Stimulated activated CD8-positive, alpha-beta memory T cell treated with anti-CD3 and anti-CD28 coated beads, Interleukin-7, amount 100 ng/mL, for 1 hour (primary cell): ENCODE measurements at regions not wholly inside any gene's neighbourhood (a gene's known extent, or its start where the extent isn't known, plus 50 kb on each side); places are given as distances from the start of the nearest gene placed in this dataset.

Experiments
- DNase-seq, 2 donors: peaks; one replicate each; pipeline ENCODE4 v3.0.0-alpha.2; 2020; ENCODE audit warnings: low read depth in 2 of 2

DNA sequence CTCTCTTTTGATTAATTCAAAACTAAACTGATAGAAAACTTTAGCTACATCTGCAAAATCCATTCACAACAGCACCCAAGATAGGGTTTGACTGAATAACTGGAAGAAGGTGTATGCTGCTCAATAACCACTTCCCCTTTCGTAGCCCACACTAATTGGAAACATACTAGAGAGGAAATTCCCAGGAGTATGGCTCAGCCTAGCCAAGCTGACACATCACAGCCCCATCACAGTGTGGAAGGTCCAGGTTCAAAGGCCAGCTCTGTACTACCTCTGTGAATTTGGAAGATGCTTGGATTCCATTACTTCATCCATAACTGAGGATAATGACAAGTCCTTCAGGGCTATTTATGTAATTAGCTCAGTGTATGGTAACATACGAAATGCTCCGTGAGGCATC lies 185.4 kb downstream of the FBXO15 start:
- DNase-seq: no peak

DNA sequence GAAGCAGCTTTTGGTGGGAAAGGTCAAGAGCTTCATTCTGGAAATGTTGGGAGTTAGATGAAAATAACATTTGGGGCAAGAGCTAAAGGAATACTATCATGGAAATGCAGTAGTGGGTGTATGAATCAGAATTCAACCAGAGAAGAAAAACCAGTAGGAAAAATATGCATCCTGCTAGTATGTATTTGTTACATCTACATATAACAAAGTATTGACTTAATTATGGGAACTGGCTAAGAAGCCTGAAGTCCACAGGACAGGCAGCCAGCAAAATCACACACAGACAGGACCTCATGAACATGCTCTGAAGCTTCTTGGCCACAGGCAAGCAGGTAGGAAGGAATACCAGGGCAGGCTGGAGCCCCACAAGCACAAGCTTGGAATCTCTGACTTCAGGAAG lies 185.8 kb downstream of the FBXO15 start:
- DNase-seq: no peak

DNA sequence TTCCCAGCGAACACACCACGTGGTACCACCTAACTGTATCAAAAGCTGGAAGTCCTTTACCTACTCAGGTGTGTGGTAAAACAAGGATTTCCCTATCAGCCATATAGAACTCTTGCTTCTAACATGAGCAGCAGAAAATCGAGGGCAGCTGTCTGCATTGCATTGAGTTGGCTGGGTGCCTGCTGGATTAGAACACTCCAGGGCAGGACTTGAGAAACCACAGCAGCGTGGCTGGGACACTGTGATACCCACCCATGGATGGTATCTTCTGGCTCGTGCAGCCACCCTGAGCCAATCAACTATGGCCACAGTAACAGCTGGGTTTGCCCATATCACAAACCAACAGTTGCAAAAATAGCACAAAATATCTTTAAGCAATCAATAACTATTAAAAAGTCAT lies 188.3 kb downstream of the FBXO15 start:
- DNase-seq: no peak

DNA sequence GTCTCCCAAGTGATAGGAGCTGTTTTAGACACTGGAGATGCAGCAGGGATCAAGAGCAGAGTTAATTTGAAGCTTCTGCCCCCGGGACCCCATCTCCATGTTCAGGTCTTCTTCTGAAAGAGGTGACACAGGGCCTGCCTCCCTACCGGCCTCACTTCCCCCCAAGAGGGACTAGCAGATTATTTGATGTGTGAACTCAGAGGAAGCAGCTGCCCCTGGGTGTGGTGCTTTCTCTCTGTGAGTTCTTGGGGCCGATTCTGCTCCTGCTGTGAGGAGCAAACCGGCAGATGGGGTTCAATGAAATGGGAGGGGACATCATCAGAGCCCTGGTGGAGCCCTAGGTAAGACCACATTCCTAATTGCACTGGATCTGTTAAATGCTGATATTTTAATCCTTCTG lies 193.4 kb downstream of the FBXO15 start:
- DNase-seq: no peak

DNA sequence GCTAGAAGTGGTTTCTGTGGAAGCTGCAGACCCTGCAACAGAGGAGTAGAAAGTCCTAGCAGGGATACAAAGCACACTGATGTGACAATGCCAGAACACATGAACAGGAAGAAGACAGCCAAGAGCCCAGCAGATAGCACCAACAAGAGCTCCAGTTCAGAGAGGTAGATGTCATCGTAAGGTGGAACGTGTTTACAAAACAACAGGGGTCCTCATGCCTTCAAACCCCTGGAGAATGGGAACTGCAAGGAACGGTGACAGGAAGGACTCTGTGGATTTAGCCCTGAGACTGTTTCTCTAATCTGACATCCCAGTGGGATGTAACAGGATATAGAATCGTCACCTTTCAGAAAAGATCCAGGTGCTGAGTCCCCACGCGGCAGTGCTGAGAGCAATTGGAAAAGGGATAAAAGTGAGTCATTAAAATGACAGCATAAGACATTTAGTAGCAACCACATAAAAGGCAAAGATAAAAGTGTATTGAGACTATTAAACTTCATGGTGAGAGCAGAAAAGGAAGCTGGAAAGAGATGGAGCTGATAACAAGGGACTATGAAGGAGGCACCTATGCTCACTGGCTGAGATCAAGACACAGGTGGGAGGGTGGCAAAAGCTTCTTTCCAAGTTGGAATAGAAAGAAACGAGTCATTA lies 195.2 kb downstream of the FBXO15 start:
- no peak for DNase-seq

DNA sequence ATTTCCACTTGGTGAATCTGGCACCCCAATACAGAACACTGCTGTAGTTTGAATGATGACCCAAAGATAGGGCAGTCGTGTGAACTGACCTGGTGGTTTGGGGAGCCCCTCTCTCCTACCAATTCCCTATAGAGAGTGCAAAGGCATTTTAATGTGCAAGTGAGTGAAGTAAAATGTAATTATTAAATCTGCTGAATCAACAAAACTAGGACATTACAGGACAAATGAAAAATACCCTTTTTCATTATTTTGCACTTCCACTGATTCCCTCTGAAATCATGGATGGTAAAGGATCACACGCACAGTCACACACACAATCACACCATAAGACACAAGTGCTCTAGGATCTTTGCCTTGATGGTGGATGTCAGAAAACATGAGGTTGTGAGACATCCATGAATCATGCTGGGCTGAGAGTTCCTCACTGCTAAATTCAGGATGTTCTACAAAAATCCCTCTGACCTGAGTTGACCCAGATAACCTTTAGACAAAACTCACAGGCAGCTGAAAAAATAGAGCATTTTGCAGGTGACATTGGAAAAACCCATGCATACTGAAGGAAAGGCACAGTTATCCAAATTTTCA lies 197.4 kb downstream of the FBXO15 start:
- no peak for DNase-seq

DNA sequence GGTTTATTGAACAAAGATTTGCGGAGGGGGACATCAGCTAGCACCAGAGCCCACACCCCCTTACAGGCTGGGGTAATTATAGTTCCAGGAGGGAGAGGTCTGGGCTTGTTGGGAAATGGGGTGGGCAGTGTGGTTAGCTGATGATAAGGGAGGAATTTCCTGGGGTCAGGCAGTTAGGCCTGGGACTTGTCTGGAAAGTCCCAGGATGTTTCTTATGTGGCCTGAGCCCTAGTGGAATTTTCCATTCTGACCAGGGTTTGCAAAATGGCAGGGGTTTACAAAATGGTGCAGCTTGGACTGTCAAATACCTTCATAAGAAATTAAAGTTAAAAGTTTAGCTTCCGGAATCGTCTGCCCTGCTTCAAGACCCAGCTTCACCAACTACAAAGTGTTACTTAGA lies 199.1 kb downstream of the FBXO15 start:
- DNase-seq: no peak

DNA sequence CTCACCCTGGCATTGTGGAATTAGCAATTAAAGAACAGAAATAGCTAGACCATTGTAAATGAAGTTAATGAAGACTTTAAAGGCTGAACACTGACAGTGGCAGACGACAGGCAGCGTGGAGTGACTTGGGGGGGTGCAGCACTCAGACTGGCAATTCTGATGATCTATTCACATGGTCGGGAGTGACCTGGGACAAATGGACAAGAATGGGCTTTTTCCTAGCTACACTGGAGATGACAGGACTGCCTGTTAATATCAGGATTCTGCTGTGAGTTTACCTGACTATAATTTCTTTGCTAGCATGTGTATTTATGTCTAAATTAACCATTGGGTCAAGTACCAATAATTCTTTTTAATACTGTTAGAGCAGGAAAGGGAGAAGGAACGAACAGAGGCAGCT lies 199.6 kb downstream of the FBXO15 start:
- DNase-seq: no peak

DNA sequence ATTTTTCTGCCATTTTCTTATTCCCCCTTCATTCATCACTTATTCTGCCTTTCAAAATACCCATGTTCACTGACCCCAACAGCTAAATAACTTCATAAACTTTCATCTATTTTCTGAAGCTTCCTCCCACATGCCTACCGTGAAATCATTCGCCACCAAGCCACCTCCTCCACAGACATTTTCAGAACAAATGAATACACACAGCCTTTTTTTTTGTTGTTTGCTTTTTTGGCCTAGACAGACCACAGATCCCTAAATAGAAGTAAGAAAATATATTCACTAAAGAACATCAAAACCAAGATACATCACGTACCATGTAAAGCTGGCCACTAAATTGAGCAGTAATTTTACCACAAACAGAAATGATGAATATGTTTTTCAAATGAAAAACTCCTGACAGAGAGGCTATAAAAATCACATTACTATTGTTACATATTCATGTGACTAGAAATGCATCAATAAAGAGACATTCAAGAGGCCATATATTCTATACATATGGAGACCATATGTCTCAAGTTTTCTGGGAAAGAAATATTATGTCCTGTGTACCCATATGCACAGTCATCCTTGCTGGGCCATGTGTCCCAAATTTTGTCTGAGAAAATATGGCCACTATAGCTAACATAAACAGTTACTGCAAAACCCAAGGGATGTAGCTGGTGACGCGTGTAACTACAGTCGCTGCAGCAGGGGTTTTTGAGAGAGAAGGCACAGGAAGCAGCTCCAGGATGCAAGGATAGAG lies 200.3 kb downstream of the FBXO15 start:
- no peak for DNase-seq

DNA sequence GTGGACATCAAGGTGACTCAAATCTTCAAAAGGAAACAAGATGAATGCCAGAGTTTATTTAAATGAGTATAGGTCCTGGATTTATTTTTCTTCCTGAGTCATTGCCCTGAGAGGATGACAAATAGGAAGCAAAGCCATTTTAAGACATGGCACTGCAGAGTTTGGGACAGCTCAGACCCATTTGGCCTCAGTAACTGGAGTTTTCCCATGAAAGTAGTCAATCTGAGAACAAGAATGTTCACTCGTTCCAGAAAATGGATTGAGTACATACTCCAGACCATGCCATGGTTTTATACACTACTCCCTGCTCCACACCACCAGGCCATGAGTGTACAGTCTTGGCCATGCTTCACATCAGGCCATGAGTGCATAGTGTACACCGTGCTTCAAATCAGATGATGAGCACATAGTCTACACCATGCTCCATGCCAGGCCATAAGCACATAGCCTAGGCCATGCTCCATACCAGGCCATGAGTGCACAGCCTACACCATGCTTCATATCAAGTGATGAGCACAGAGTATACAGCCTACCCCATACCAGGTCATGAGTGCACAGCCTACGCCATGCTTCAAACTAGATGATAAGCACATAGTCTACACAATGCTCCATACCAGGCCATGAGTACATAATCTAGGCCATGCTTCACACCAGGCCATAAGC lies 202.4 kb downstream of the FBXO15 start:
- no peak for DNase-seq

DNA sequence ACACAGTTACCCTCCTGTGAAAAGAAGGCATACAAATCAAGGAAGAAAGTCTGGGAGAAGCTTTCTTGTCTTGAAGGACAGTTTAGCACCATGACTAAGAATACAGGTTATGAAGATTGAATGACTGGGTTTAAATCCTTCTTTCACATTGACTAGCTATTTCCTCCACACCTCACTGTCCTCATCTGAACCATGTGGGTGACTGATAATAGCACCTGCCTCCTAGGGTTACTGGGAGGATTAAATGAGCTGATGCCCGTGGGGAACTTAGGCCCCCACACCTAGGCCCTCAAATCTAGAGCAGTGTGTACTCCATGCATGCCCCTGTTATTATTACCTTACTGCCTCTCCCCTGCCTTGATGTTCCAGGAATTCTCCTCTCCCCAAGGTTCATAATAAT lies 202.9 kb downstream of the FBXO15 start:
- no peak for DNase-seq

DNA sequence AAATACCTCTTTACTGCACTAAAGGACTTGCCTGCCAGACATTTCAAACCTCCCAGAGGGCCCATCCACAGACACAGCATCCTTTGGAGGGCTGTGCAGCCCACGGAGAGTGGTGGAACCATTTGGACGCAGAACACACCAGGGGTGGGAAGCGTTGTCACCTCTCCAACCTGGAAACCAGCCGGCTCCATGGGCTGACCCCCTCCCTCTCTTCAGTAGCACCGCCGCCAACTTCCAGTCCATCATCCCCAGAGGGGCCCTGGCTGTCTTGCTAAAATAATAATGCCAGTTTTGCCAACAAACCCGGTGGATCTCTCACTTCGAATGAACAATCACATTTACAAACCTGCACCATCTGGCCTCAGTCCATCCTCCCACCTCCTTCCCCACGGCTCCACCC lies 203.9 kb downstream of the FBXO15 start:
- DNase-seq: no peak

DNA sequence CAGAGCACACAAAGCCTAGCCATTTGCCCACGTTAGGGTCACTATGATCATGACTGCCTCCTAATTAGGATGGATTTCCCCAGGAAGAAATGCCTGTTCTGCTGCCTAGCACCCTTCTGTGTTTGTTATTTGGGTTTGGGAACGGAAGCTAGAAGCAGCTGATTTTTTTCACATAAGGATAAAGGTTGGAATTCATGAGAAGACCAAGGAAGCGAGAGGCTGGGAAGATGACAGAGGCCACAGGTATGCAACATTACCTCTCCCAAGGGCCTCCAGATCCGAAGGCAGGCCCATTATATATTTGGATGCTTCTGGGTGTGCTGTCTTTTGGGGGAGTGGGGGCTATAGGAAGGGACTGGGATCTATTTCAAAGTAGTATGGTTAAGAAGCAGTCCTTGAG lies 204.7 kb downstream of the FBXO15 start:
- no peak for DNase-seq

DNA sequence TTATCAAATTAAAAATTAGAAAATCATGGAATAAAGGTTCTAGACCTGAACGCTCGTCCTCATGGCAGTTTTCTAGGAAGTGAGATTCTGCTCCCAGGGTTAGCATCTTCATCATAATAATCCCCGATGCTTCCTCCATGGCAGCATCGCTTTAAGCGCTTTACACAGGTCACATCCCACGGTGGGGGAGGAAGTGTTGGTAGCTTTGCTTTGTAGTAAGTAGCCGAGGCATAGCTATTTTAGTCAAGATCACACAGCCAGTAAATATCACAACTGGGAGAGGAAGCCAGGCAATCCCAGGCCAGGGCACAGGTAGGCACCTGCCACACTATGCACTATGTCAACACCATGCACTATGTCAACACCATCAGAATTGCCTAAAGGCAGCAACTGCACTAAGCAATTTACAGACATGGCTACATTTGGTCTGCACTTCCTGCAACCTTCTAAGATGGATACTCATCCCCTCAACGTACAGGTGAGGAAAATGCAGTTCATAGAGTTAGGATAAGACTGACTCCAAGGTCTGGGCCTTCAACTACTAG lies 205.5 kb downstream of the FBXO15 start:
- DNase-seq: no peak

DNA sequence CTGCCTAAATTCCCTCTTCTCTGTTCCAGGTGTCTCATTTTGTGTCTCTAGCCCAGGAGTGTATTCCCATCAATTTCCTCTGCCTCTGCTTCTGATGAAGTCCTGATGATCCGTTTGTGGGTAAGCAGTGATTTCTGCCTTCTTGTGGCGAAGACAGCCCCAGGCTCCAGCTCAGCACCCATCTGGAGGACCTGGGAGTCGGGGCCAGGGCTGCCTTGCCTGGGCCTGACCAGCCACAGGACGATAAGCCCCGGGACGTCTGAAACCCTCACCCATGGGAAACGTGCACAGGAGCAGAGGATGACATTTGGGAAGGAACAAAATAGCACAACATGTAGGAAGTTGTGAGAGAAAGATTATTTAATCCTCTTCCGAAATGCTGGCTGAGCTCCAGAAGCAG lies 206.9 kb downstream of the FBXO15 start:
- no peak for DNase-seq

DNA sequence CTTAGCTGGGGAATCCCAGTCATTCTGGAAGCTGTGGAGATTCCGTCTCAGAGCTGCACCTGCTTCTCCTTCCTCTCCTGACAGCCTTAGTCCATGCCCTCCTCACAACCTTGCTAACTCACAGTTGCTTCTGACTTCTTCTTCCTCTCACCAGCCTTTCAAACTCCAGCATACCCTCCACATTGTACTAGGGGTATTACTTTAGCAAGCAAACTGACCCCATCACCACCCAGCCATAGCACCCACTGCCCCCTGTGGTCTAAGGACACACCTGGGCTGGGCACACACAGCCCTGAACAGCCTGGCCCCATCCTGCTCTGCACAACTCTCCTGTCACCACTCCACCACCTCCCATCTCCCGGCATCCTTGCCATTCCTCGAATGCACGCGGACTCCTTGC lies 208.2 kb downstream of the FBXO15 start:
- DNase-seq: no peak

DNA sequence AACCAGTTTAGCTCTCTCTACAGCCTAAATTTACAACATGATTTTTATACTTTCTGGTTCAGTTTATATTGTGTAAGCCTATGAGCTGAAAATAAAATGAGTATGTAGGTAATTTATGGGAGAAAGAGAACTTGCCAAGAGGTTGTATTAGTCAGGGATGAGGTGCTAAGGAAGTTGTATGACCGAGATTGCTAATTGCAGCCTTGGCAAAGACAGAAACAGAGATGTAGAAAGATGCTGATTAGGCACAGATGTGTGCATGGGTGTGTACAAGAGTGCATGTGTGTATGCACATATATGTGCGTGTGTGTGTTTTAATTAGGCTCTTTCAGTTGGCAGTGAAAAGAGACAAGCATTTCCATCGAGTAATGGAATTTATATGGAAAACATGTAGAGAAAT lies 213.9 kb downstream of the FBXO15 start:
- DNase-seq: no peak

DNA sequence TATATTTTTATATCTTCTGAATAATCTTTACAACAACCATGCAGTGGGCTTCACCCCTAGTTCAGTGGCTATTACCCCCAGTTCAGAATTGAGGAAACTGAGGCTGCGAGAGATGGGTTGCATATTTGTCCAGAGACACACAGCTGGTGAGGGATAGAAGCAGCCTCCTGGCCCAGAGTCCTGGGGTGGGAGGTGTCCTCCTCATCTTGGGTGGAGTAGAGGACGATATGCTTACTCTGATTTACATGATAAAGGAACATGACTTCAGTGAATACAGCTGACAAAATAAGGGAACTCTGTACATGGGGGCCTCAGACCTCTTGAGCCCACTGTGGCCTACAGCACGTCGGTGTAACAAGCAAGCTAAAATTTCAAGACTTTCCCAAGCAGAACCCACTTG lies 214.7 kb downstream of the FBXO15 start:
- DNase-seq: no peak

DNA sequence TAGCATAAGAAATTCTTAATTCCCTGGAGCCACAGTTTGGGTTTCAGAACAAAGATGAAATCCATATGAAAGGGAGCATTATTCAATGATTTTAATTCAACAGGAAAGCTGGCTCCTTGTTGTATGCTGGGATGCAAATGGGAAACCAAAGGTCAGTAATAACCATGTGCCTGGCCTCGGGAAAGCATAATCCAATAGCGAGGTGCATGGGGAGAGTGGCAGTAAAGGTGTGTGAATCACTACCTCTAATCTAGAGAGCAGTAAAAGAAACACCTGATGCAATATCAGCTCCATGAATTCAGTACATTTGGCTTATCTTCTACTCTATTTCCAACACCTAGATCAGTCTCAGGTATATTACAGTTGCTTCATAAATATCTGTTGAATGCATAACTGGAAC lies 220.1 kb downstream of the FBXO15 start:
- DNase-seq: no peak

DNA sequence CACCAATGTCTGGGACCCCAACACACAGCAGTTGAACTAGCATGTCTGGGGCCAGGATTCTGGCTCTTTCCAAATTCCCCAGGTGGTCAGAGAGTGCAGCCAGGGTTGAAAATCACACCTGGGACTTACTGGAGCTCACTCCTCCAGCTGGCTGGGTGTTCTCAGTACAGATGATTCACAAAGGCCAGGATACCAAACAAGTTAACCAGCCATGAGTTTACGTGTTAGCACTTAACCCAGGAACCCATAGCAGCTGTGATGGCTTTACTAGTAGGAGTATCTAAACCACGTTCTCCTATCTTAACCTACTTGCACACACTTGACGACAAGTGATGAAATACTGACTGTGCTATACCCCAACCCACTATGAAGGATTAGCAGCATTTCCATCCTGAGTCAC lies 222.8 kb downstream of the FBXO15 start:
- no peak for DNase-seq

DNA sequence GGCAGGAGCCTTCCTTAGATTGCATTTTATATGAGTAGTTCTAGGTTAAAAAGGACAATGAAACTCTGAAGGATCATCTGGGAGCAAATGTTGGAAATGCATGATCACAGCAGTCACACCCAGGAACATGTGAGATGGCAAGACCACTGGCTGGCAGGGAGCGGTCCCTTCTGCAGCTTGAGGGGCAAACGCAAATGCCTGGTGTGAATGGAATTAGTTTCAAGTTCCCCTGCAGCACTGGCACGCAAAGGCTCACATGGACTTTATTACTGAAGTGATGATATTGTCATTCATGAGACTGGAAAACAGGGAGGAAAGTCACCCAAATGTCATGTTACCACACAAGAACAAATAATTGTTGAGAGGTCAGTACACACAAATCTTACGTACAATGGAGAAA lies 223.3 kb downstream of the FBXO15 start:
- no peak for DNase-seq

DNA sequence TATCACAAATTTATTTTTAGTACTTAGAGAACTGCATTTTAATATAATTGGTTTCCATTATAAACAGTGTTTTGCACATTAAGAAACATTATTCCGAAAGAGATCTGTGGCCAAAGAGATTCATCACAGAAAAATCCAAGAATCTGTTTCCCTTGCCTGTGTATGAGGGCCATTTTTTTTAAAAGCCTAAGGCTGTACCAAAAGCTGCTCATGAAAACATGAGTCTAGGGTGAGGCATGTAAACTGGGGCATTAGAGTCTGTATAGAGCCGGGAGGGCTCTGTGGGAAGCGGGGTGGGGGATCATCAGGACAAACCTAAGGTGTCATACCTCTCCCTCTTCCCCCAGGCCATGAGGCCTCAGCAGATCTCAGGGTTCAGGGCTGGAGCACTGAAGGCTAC lies 223.8 kb downstream of the FBXO15 start:
- no peak for DNase-seq

DNA sequence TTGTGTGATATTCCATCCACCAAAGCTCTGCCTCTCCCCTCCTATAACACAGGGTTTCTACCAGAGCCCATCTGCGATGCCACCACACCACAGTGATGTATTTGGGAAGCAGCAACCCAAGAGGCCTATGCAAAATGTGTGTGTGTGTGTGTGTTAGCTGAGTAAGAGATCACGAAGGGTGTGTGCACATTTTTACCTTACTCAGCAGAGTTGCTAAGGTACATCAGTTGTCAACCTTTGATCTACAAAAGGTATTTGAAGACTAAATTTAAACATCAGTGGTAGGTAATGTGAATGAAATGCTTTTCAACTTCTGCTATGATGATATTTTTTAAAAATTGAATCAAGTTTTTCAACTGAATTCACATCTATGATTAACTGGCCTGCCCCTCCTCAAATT lies 227.6 kb downstream of the FBXO15 start:
- no peak for DNase-seq
